EH (cell line): ENCODE measurements at regions not wholly inside any gene's neighbourhood (a gene's known extent, or its start where the extent isn't known, plus 50 kb on each side); places are given as distances from the start of the nearest gene placed in this dataset.
A peak's percentile ranks its signal among the peaks of the same experiment; 100 is the strongest.

Source experiments
- DNase-seq: peaks from one replicate; pipeline ENCODE4 v3.0.0-alpha.2; 2015; ENCODE audit warnings: low read depth

GRCh38 chr17:63381101-63381729 is 64.9 kb downstream of the CYB561 start:
- DNase-seq: peak; percentile 81

GRCh38 chr17:63382136-63382535 is 64.0 kb downstream of the CYB561 start:
- DNase-seq: no peak
